GM18505 (cell line): ENCODE measurements at regions not wholly inside any gene's neighbourhood (a gene's known extent, or its start where the extent isn't known, plus 50 kb on each side); places are given as distances from the start of the nearest gene placed in this dataset.
"Not testable (repeated sequence)": the region's sequence is repeated elsewhere in the genome, so short reads cannot be mapped to it uniquely, and the experiment has no call there.

ENCODE experiments used
- ATAC-seq: cut with Tn5 transposase; IDR thresholded peaks from one replicate; pipeline ENCODE4 v1.9.1; 2021; ENCODE audit not compliant: unreplicated experiment
- POLR2A ChIP-seq: IDR thresholded peaks from 4 replicates; pipeline ENCODE4 v1.6.1; 2011; ENCODE audit warnings: borderline replicate concordance; ENCODE audit not compliant: insufficient read depth, insufficient read length; ENCODE audit errors: extremely low read depth

GRCh38 chr11:86147004-86147403 is 78.1 kb upstream of the PICALM start:
- no peak for TF ChIP-seq POLR2A
- ATAC-seq = no peak

- TF ChIP-seq POLR2A = no peak
- ATAC-seq = no peak
Measured at GRCh38 chr11:86145439-86146156, 76.7 kb upstream of the PICALM start.

- ATAC-seq = no peak
- no peak for TF ChIP-seq POLR2A
Measured at GRCh38 chr11:86144846-86145245, 76.0 kb upstream of the PICALM start.

GRCh38 chr11:86144087-86144486 is 75.2 kb upstream of the PICALM start:
- ATAC-seq = not testable (repeated sequence)

GRCh38 chr11:86143087-86144030 is 74.5 kb upstream of the PICALM start:
- TF ChIP-seq POLR2A = no peak
- no peak for ATAC-seq

GRCh38 chr11:86142170-86142569 is 73.3 kb upstream of the PICALM start:
- TF ChIP-seq POLR2A = no peak
- no peak for ATAC-seq

- no peak for TF ChIP-seq POLR2A
- ATAC-seq = no peak
Measured at GRCh38 chr11:86141727-86142126, 72.8 kb upstream of the PICALM start.

- no peak for TF ChIP-seq POLR2A
- no peak for ATAC-seq
Measured at GRCh38 chr11:86140334-86140990, 71.6 kb upstream of the PICALM start.

- TF ChIP-seq POLR2A = no peak
- ATAC-seq = peak; percentile 80
Measured at GRCh38 chr11:86138958-86139357, 70.1 kb upstream of the PICALM start.

GRCh38 chr11:86136538-86136937 is 67.7 kb upstream of the PICALM start:
- no peak for TF ChIP-seq POLR2A
- no peak for ATAC-seq

- no peak for TF ChIP-seq POLR2A
- no peak for ATAC-seq
Measured at GRCh38 chr11:86135319-86135714, 66.4 kb upstream of the PICALM start.

- TF ChIP-seq POLR2A = no peak
- no peak for ATAC-seq
Measured at GRCh38 chr11:86134580-86135318, 65.9 kb upstream of the PICALM start.

- no peak for ATAC-seq
- no peak for TF ChIP-seq POLR2A
Measured at GRCh38 chr11:86132667-86133249, 63.9 kb upstream of the PICALM start.

GRCh38 chr11:86129740-86130540 is 61.1 kb upstream of the PICALM start:
- TF ChIP-seq POLR2A = no peak
- ATAC-seq = no peak
